GM12878 (cell line): ENCODE measurements at regions not wholly inside any gene's neighbourhood (a gene's known extent, or its start where the extent isn't known, plus 50 kb on each side); places are given as distances from the start of the nearest gene placed in this dataset.

Experiments
- CBX5 ChIP-seq: sonication (generic); IDR thresholded peaks from 2 replicates; pipeline ENCODE4 v1.6.1; 2016; ENCODE audit warnings: low read depth, moderate library complexity, mild to moderate bottlenecking, inconsistent platforms
- CTCF ChIP-seq, 3 experiments: IDR thresholded peaks in 2 of 3; conservative IDR thresholded peaks in 1 of 3; 2 replicates each; pipeline ENCODE4 v1.5.1; 2011; ENCODE audit warnings: low read depth in 3 of 3, low read length in 3 of 3, mild to moderate bottlenecking in 3 of 3, control low read depth in 2 of 3, moderate library complexity in 2 of 3, inconsistent platforms in 1 of 3, mixed read lengths in 1 of 3; ENCODE audit not compliant: control insufficient read depth in 2 of 3, insufficient read depth in 1 of 3; ENCODE audit errors: extremely low read depth in 1 of 3
- EP300 ChIP-seq, 2 experiments: fragments of 150-350 bp in 1 of 2; IDR thresholded peaks; 2 replicates each; pipeline ENCODE4 v1.6.1; 2011 to 2012; ENCODE audit warnings: low read depth in 2 of 2, low read length in 2 of 2, borderline replicate concordance in 1 of 2, improper control_type of control experiment in 1 of 2, inconsistent platforms in 1 of 2; ENCODE audit not compliant: control insufficient read depth in 1 of 2
- GABPA ChIP-seq: IDR thresholded peaks from 2 replicates; pipeline ENCODE4 v1.6.1; 2014; ENCODE audit warnings: antibody characterized with exemption, low read depth, mild to moderate bottlenecking, inconsistent platforms
- HDAC6 ChIP-seq: fragments of 200-600 bp; sonication (generic); IDR thresholded peaks from one replicate; pipeline ENCODE4 v1.8.0; 2017; ENCODE audit warnings: antibody characterized with exemption; ENCODE audit not compliant: unreplicated experiment
- MYC ChIP-seq: IDR thresholded peaks from 2 replicates; pipeline ENCODE4 v1.6.1; 2011; ENCODE audit warnings: mild to moderate bottlenecking, low read length, moderate library complexity, inconsistent platforms; ENCODE audit not compliant: insufficient read depth, insufficient replicate concordance, insufficient read length, severe bottlenecking
- NBN ChIP-seq: fragments of 450-650 bp; IDR thresholded peaks from 2 replicates; pipeline ENCODE4 v1.6.1; 2016
- NR2C2 ChIP-seq: IDR thresholded peaks from 2 replicates; pipeline ENCODE4 v1.6.1; 2011; ENCODE audit warnings: borderline replicate concordance, low read depth; ENCODE audit not compliant: control insufficient read depth, insufficient read length
- POLR2A ChIP-seq: IDR thresholded peaks from 2 replicates; pipeline ENCODE4 v1.6.1; 2011; ENCODE audit warnings: low read depth, mild to moderate bottlenecking, low read length
- POLR2AphosphoS2 ChIP-seq: IDR thresholded peaks from 2 replicates; pipeline ENCODE4 v1.6.1; 2011; ENCODE audit warnings: low read depth, mild to moderate bottlenecking, low read length, improper control_type of control experiment, moderate library complexity
- POLR2AphosphoS5 ChIP-seq: IDR thresholded peaks from 2 replicates; pipeline ENCODE4 v1.6.1; 2011; ENCODE audit warnings: mild to moderate bottlenecking, low read length, inconsistent platforms
- USF2 ChIP-seq: IDR thresholded peaks from 2 replicates; pipeline ENCODE4 v1.6.1; 2011; ENCODE audit warnings: low read depth, low read length, improper control_type of control experiment, borderline replicate concordance
- TF ChIP-seq, protein P1 (sequence below): IDR thresholded peaks from 2 replicates; pipeline ENCODE4 v1.6.1; 2012; ENCODE audit warnings: mild to moderate bottlenecking, low read depth, low read length
- TF ChIP-seq, protein P2 (sequence below): fragments of 450-650 bp; IDR thresholded peaks from 2 replicates; pipeline ENCODE4 v1.6.1; 2017; ENCODE audit warnings: antibody characterized with exemption, mild to moderate bottlenecking, moderate library complexity

DNA sequence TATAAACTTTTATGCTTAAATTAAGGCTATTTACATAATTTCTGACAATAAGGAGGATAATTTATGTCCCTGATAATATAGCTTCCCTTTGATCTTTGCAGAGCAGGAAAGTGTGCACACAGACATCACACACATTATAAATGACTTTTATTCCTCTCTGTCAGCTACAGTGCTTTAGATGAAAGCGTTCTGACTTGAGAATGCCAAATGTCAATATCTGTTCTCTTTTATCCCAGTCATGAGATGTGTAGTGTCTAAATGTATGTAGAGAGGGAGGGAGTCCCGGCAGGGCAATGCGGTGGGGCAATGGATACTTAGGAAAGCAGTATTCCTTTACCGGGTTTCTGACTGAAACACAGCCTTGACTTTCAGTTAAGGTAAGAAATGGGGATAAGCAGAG is 225.4 kb upstream of the CHORDC1 start:
- TF ChIP-seq POLR2A (no peak), EP300 (IDR thresholded peaks at IDR 0.05; ENCODE audit: borderline replicate concordance in 1 of 2, control insufficient read depth in 1 of 2, low read depth in 2 of 2, low read length in 2 of 2) (no peak), CTCF (IDR thresholded peaks at IDR 0.05 in 2 of 3, conservative IDR thresholded peaks at IDR 0.05 in 1 of 3; ENCODE audit: control insufficient read depth in 2 of 3, extremely low read depth in 1 of 3, insufficient read depth in 1 of 3, low read depth in 3 of 3, low read length in 3 of 3) (no peak), POLR2AphosphoS5 (no peak), POLR2AphosphoS2 (no peak), HDAC6 (no peak), GABPA (no peak), CBX5 (no peak), NBN (no peak), USF2 (no peak), MYC (no peak), NR2C2 (no peak)
- TF ChIP-seq, protein P1, sequence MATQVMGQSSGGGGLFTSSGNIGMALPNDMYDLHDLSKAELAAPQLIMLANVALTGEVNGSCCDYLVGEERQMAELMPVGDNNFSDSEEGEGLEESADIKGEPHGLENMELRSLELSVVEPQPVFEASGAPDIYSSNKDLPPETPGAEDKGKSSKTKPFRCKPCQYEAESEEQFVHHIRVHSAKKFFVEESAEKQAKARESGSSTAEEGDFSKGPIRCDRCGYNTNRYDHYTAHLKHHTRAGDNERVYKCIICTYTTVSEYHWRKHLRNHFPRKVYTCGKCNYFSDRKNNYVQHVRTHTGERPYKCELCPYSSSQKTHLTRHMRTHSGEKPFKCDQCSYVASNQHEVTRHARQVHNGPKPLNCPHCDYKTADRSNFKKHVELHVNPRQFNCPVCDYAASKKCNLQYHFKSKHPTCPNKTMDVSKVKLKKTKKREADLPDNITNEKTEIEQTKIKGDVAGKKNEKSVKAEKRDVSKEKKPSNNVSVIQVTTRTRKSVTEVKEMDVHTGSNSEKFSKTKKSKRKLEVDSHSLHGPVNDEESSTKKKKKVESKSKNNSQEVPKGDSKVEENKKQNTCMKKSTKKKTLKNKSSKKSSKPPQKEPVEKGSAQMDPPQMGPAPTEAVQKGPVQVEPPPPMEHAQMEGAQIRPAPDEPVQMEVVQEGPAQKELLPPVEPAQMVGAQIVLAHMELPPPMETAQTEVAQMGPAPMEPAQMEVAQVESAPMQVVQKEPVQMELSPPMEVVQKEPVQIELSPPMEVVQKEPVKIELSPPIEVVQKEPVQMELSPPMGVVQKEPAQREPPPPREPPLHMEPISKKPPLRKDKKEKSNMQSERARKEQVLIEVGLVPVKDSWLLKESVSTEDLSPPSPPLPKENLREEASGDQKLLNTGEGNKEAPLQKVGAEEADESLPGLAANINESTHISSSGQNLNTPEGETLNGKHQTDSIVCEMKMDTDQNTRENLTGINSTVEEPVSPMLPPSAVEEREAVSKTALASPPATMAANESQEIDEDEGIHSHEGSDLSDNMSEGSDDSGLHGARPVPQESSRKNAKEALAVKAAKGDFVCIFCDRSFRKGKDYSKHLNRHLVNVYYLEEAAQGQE, result no peak
- TF ChIP-seq, protein P2, sequence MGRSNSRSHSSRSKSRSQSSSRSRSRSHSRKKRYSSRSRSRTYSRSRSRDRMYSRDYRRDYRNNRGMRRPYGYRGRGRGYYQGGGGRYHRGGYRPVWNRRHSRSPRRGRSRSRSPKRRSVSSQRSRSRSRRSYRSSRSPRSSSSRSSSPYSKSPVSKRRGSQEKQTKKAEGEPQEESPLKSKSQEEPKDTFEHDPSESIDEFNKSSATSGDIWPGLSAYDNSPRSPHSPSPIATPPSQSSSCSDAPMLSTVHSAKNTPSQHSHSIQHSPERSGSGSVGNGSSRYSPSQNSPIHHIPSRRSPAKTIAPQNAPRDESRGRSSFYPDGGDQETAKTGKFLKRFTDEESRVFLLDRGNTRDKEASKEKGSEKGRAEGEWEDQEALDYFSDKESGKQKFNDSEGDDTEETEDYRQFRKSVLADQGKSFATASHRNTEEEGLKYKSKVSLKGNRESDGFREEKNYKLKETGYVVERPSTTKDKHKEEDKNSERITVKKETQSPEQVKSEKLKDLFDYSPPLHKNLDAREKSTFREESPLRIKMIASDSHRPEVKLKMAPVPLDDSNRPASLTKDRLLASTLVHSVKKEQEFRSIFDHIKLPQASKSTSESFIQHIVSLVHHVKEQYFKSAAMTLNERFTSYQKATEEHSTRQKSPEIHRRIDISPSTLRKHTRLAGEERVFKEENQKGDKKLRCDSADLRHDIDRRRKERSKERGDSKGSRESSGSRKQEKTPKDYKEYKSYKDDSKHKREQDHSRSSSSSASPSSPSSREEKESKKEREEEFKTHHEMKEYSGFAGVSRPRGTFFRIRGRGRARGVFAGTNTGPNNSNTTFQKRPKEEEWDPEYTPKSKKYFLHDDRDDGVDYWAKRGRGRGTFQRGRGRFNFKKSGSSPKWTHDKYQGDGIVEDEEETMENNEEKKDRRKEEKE, result no peak
